HG03565 (cell line): ENCODE measurements at regions not wholly inside any gene's neighbourhood (a gene's known extent, or its start where the extent isn't known, plus 50 kb on each side); places are given as distances from the start of the nearest gene placed in this dataset.
"Not testable (repeated sequence)": the region's sequence is repeated elsewhere in the genome, so short reads cannot be mapped to it uniquely, and the experiment has no call there.

ENCODE experiments used
- ATAC-seq: cut with Tn5 transposase; IDR thresholded peaks from one replicate; pipeline ENCODE4 v1.9.1; 2021; ENCODE audit warnings: mild to moderate bottlenecking, moderate library complexity; ENCODE audit not compliant: unreplicated experiment

DNA sequence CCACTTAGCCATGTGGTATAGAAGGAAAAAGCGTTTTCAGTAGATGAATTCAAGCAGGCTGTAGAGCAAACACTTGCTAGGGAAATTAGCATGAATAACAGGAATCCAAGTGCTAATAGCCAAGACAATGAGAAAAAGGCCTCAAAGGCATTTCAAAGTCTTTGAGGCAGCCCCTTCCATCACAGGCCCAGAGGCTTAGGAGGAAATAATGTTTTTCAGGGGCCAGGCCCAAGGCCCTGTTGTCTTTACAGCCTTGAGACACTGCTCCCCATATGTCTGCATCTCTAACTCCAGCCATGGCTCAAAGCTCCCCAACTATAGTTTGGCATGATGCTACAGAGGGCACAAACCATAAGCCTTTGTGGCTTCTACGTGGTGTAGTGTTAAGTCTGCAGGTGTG lies 563.5 kb downstream of the TAF11L14 start:
- no peak for ATAC-seq

DNA sequence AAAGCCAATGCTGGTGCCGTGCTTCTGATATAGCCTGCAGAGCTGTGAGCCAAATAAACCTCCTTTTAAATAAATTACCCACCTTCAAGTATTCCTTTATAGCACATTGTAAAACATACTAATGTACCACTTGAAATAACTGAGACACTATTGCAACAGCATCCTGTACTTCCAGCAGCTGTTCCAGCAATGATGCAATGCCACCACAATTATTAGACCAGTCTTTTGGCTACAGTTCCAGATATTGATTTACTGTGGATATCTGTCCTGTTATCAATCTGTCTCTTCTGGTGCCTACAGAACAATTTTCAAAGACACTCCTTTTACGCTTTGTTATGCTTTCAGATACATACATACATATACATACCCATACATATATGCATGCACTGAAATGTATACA lies 567.9 kb downstream of the TAF11L14 start:
- no peak for ATAC-seq

DNA sequence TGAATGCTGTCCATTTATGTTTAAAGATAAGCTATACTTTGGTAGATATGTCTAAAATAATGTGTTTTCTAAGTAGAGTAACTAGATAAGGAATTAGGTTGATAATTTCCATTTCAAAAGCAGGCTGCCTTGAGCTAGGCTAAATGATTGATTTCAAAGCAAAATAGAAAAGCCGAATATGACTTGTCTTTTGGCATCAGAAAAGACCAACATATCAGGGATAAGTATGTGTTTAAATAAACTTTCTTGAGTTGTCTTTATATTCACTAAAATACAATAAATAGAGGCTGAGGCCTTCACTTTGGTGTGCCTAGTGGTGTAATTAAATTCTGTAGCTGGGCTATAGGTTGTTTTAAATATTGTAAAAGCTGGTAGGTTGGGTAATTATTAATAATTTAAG lies 569.0 kb downstream of the TAF11L14 start:
- ATAC-seq = no peak

DNA sequence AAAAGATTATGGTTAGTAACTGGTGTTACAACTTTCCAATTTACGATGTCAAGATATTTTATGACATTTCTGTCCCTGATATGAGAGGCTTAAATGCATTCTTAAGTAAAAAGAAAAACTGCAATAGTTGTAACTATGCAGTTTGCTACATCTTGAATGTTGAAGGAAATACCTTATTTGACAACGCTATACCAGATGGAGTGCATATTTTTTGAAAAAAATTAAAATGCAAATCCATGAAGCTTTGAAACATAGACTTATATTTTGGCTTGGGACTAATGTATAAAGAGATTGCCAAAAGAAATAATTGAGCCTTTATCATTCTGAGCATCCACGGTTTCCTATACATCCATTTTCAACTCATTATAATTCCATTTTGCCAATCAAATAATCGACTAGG lies 579.4 kb downstream of the TAF11L14 start:
- no peak for ATAC-seq

DNA sequence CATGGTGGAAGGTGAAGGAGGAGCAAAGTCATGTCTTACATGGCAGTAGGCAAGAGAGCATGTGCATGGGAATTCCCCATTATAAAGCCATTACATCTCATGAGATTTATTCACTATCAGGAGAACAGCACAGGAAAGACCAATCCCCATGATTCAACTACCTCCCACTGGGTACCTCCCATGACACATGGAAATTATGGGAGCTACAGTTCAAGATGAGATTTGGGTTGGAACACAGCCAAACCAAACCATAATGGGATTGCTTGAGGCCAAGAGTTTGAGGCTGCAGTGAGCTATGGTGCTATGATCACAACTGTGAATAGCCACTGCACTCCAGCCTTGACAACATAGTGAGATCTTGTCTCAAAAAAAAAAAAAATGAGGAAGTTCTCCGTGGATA lies 581.8 kb downstream of the TAF11L14 start:
- no peak for ATAC-seq

DNA sequence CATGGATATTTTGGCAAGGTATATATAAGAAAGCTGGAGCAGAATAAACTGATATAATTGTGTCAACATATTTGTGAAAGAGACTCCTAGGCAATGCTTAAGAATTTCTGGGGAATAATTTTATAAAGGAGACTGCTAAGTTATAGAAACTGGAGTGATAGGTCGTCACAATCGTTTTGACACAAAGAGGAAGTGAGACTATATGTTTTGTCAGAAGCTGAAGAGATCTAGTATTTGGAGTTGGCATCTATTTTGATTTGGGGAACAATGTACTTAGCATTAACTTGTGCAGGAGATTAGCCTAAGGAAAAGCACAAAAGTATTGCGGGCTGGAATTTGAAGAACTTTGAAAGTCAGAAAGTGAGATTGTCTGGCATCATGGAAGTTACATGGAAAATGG lies 582.5 kb downstream of the TAF11L14 start:
- no peak for ATAC-seq

DNA sequence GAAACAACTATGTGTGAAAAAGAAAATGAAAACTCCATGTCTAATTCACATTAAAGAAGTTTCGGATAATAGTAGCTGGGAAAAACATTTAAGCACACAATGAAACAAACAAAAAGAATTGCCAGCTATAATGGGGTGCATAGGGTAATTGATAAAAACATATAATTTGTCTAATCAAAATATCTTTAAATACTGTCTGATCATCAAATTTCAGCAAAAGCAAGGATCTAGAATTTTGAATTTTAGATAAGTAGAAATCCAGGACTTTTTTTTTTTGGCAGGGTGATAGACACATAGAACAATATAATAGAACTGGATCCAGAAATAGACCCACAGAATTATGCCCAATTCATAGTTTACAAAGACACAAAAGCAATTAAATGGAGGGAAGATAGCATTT lies 585.0 kb downstream of the TAF11L14 start:
- no peak for ATAC-seq

DNA sequence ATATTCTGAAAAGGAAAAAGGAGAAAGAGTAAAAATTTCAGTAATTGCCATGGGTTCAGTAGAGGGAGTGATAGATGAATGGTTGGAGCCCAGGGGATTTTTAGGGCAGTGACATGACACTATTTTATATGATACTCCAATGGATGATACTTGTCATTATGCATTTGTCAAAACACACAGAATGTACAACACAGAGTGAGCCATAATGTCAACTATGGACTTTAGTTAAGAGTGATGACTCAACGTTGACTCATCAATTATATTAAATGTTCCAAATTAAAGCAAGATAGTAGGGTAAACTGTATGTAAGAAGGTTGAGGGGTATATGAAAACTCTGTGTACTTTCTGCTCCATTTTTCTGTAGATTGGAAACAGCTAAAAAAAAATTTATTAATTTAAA lies 586.4 kb downstream of the TAF11L14 start:
- no peak for ATAC-seq

DNA sequence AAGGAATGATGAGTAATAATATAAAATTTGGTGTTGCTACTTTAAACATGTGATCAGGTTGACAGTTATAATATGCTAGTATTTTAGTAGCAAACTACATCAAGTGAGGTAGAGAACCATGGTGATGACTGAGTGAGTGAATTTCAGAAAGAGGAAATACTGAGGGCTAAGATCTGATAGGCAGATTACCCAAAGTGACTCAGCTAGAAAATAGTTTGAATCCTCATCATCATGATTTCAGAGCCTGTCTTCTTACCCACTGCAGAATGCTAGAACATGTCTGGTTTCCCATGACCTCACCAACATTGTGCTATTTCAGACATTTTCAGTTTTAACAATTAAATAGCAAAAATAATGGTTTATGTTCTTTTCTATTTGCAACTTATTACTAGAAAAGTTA lies 602.1 kb downstream of the TAF11L14 start:
- ATAC-seq = no peak

DNA sequence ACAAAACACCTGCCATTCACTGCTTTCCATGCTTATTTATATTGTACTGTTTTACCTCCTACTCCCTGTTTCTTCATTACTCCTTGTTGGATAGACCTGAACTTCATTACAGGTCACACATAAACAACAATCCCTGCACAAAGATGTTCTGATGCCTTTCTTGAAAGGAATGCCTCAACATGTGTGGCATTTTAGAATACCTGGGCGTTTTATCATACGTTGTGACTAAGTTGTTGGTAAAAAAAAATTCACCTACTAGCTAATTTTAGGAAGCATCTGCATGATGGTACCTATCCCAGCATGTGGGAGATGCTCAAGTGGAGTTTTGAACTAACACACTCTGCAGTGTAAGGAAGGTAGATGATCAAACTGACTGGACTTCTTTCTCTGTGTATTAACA lies 604.1 kb downstream of the TAF11L14 start:
- no peak for ATAC-seq

DNA sequence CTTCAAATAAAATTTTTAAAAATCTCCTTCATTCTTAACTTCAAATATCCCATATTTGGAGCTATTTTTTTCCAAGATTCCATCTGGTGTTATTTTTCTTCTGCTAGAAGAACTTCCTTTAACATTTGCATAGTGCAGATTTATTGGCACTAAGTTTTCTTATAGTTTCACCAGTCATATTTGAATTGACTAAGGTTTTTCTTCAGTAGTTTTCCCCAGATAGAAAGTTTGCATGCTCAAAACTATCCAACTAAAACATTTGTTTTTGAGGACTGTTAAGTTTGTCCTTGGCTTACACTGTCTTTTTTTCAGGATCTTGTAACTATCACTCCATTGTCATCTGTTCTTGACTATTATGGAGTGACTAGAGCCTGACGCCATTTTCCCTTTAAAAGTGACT lies 606.7 kb downstream of the TAF11L14 start:
- ATAC-seq = no peak

DNA sequence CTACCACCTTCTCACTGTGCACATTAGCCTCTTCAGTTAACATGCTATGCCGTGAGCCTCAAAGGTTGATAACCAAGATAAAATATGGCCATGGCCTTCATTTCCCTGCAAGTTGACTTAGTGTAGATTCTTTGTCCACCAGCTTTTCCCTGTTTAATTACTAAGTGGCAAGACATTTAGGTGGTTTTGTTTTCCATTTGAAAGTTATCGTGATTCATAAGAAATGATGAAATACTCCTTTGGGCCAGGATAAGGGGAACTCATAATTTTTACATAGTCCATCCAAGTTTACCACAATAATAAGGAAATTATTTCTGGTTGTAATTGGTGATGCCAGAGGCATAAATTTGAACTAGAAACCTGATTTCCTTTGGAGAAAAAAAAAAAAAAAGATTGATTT lies 609.6 kb downstream of the TAF11L14 start:
- no peak for ATAC-seq

DNA sequence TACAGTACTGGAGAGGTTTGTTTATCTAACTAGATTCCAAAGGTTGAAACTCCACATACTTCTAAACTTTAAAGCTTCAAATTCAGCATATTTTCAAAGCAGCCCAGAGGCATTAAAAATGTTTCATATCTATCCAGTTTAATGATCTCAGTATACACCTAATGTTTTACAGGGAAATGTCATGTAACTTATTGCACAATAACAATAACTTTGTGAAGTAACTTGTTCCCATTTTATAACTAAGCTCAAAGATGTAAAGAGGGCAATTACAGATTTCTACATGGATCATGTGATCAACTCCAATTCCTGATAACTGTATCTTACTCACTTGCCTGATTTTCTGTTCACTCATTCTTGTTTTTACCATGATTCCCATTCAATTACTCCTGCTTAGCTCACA lies 610.0 kb downstream of the TAF11L14 start:
- ATAC-seq = no peak

DNA sequence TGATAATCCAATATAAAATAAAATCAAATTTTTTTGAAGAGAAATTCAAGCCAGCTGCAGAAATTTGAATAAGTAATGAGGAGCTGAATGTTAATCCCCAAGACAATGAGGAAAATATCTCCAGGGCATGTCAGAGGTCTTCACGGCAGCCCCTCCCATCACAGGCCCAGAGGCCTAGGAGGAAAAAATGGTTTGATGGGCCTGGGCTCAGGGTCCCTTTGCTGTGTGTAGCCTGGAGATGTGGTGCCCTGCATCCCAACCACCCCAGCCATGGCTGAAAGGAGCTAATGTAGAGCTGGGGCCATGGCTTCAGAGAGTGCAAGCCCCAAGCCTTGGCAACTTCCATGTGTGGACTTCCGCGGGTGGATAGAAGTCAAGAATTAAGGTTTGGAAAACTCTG lies 618.3 kb downstream of the TAF11L14 start:
- ATAC-seq = no peak

DNA sequence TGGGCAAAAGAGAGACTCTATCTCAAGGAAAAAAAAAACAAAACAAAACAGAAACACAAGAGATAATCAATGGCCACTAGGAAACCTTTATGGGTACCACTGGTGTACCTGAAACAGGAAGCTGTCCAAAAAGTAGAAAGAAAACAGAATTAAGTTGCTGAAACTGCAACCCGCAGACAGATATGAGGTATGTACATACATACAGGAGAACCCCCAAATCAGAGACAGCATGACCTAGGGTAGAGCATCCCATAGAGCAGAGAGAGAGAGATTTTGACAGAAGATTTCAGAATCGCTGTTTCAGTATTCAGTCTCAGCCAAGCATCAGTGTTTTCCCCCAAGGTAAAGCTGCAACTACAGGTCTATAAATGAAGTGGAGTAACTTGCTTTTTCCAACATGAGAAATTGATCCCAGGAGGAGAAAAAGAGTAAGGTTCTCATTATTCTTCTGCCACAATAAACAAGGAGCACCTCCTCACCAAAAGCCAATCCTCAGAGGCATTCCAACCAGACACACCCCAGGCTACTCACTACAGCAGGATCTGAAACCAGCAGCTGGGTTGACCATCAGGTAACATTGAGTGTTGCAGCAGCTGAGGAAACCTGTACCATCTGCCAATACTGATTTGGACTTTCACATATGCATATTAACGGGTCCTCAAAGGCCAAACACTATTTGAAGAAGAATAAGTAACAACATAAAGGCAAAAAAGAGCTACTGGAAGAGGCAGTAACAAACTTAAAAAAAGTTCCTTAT lies 630.0 kb downstream of the TAF11L14 start:
- no peak for ATAC-seq

DNA sequence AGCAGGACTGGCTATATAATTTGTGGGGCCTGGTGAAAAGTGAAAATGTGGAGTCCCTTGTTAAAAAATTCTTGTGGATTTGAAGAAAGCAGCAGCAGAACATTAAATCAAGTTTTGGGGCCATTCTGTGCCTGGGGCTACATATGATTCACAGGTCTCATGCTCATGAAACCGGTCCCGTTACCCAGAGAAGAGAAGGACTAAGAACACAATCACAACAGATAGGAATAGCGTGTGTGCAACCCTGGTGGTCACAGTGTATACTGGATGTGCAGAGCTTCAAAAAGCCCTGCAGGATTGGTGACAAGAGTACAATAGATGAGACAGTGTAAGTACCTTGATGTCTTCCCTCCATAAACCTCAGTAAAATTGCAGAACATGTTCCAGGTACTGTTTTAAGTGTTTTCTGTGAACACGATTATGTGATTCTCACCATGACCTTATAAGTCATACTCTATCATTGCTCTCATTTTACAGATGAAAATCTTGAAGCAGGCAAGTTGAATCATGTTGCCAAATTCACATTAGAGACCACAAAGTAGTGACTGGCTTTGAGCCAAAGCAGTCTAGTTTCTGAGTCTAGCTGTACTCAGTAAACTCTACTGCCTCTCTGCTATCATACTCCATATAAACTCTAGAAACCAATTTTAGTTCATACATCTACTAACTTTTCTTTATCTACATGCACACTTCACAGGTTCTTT lies 636.5 kb downstream of the TAF11L14 start:
- ATAC-seq = no peak

DNA sequence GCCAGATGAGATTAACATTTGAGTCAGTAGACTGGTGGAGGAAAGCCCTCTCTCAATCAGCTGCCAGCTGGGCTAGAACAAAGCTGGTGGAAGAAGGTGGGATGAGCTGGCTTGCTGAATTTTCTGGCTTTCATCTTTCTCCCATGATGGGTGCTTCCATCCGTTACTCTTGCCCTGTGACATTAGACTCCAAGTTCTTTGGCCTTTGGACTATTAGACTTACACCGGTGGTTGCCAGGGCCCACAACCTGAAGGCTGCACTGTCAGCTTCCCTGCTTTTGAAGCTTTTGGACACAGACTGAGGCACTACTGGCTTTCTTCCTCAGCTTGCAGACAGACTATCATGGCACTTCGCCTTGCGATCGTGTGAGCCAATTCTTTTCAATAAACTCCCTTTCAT lies 642.7 kb downstream of the TAF11L14 start:
- no peak for ATAC-seq

DNA sequence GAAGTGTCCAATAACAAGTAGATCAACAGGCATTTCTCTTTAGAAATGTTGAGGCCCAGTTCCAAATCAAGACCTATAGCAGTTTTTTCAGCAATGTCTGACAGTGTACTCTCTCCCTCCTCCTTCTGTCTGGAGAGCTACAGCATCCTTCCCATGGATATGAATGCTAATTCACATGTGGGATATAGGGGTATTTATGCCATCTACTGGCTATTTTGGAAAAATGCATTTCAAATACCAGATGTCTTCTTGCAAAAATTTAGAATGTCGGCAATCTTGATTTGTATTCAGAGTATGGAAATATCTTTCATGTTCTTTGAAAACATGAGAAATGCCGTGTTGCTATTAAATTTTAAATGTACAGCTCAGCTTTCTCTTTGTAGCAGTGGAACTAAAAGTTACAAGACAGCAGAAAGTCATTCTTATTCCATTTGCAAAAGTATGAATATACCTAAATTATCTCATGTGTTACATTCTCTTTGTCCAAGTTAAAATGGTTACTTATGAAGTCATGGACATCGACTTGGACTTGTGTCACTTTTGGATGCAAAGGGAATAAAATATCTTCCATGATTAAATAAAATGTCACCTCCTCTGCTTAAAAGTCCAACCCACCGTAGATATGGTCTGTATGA lies 647.8 kb downstream of the TAF11L14 start:
- ATAC-seq = no peak

DNA sequence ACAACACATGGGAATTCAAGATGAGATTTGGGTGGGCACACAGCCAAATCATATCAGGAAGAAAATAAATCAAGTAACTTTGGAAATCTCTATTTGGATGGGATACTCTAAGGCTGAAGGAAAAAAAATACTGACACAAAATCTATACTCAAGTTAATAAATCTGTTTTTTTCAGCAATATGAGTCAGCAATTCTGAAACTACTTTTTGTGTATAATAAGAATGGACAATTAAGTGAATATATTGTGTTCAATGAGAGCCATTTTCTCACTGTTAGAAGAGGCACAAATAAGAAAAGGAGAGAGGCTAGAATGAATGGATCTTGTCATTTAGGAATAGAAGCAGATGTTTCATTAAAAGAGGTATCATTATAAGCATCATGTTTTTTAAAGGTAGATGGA lies 651.0 kb downstream of the TAF11L14 start:
- ATAC-seq = no peak

DNA sequence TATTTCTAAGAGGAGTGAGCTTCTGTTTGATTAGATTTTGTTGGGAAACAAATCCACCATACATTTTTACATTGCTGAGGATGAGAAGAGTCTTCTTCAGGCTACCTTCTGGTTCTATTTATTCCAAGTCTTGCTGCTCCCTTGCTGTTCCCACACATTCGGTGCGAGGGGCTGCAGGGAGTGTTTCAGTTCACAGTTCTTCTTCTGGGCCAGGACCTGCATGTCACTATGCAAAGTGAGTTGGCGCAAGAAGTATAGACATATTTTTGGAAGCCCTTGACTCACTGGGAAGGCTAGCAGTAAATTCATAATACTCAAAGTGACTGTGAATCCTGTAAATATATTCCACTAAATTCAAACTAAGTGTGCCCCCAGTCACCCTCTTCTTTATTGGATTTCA lies 657.9 kb downstream of the TAF11L14 start:
- no peak for ATAC-seq

DNA sequence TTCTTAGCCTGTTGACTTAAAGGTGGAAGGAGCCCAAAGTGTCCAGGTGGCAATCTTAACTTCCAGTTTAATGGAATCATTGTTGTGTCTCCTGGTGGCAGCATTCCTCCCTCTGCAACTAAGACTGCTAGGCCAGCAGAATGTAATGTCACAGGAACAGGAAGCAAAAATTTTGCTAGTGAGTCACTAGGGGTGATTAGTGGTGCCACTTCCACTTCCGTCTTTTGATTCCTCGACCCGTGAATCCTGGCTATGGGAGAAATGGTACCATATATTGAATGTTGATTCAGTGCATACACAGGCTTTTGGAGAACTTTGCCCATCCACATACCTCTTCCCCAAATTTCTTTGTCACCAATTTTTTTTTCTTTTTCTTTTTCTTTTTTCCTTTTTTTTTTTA lies 661.4 kb downstream of the TAF11L14 start:
- ATAC-seq = not testable (repeated sequence)

DNA sequence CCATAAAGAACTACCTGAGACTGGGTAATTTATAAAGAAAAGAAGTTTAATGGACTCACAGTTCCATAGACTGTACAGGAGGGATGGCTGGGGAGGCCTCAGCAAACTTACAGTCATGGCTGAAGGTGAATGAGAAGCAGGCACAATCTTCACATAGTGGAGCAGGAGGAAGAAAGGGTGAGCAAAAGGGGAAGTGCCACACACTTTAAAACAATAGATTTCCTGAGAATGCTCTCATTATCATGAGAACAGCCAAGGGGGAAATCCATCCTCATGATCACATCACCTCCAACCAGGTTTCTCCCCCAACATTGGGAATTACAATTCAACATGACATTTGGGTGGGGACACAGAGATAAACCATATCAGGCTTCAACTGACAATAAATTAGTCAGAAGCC lies 664.9 kb downstream of the TAF11L14 start:
- no peak for ATAC-seq
